Peyer's patch (tissue), 4 donors: ENCODE measurements at regions not wholly inside any gene's neighbourhood (a gene's known extent, or its start where the extent isn't known, plus 50 kb on each side); places are given as distances from the start of the nearest gene placed in this dataset.

Experiments
- CTCF ChIP-seq, 6 experiments: fragments of 450-650 bp in 4 of 6; fragments of 200-600 bp in 2 of 6; sonication (generic) in 1 of 6; IDR thresholded peaks; one replicate each; pipeline ENCODE4 v1.5.1; 2017 to 2019; ENCODE audit warnings: antibody characterized with exemption in 6 of 6, mild to moderate bottlenecking in 3 of 6, moderate library complexity in 1 of 6
- POLR2A ChIP-seq, 2 donors: fragments of 450-650 bp; IDR thresholded peaks; one replicate each; pipeline ENCODE4 v1.5.1; 2017; ENCODE audit warnings: antibody characterized with exemption in 2 of 2, mild to moderate bottlenecking in 2 of 2, moderate library complexity in 2 of 2

- TF ChIP-seq CTCF (IDR thresholded peaks at IDR 0.05), result no peak
- TF ChIP-seq POLR2A (IDR thresholded peaks at IDR 0.05), result no peak
Measured at GRCh38 chr10:22853906-22854447, 73.9 kb upstream of the ARMC3 start.
